Mesenchymal stem cell (in vitro differentiated cells and primary cell): ENCODE measurements at regions not wholly inside any gene's neighbourhood (a gene's known extent, or its start where the extent isn't known, plus 50 kb on each side); places are given as distances from the start of the nearest gene placed in this dataset.

Experiments used
- DNase-seq: peaks from one replicate; pipeline ENCODE4 v3.0.0-alpha.2; 2013
- H2AFZ ChIP-seq: one replicate; pipeline ENCODE4 v1.6.1; 2013; ENCODE audit warnings: low read depth, mild to moderate bottlenecking, control low read depth, inconsistent platforms, low read length, moderate library complexity
- H2AK5ac ChIP-seq: 2 replicates; pipeline ENCODE4 v1.6.1; 2013; ENCODE audit warnings: low read length, moderate library complexity, mild to moderate bottlenecking, inconsistent platforms; ENCODE audit not compliant: severe bottlenecking
- H2BK120ac ChIP-seq: one replicate; pipeline ENCODE4 v1.6.1; 2013; ENCODE audit warnings: low read depth, mild to moderate bottlenecking, inconsistent platforms, low read length, moderate library complexity
- H2BK12ac ChIP-seq, 2 experiments: one replicate each; pipeline ENCODE4 v1.6.1; 2013; ENCODE audit warnings: inconsistent platforms in 2 of 2, low read length in 2 of 2, mild to moderate bottlenecking in 2 of 2, moderate library complexity in 2 of 2, control low read depth in 1 of 2
- H2BK15ac ChIP-seq: one replicate; pipeline ENCODE4 v1.6.1; 2013; ENCODE audit warnings: mild to moderate bottlenecking, low read depth, inconsistent platforms; ENCODE audit not compliant: poor library complexity, severe bottlenecking
- H2BK5ac ChIP-seq: 2 replicates; pipeline ENCODE4 v1.6.1; 2013; ENCODE audit warnings: low read depth, mild to moderate bottlenecking, low read length, control low read depth, inconsistent platforms; ENCODE audit not compliant: poor library complexity, severe bottlenecking
- H3K14ac ChIP-seq, 2 experiments: one replicate each; pipeline ENCODE4 v1.6.1; 2013; ENCODE audit warnings: inconsistent platforms in 2 of 2, low read length in 2 of 2, control low read depth in 1 of 2, mild to moderate bottlenecking in 1 of 2, moderate library complexity in 1 of 2
- H3K18ac ChIP-seq, 2 experiments: one replicate each; pipeline ENCODE4 v1.6.1; 2013; ENCODE audit warnings: inconsistent platforms in 2 of 2, low read length in 2 of 2, control low read depth in 1 of 2, low read depth in 1 of 2, mild to moderate bottlenecking in 1 of 2
- H3K23ac ChIP-seq, 2 experiments: one replicate each; pipeline ENCODE4 v1.6.1; 2013; ENCODE audit warnings: inconsistent platforms in 2 of 2, low read length in 2 of 2, mild to moderate bottlenecking in 2 of 2, moderate library complexity in 2 of 2, control low read depth in 1 of 2
- H3K27ac ChIP-seq: 2 replicates; pipeline ENCODE4 v1.5.1; 2013; ENCODE audit warnings: mild to moderate bottlenecking, moderate library complexity, low read length, control low read depth, inconsistent platforms; ENCODE audit not compliant: poor library complexity, severe bottlenecking
- H3K27me3 ChIP-seq, 2 experiments: 2 replicates each; pipeline versions ENCODE4 v1.6.1 to v1.7.0; 2013; ENCODE audit warnings: low read length in 2 of 2, mild to moderate bottlenecking in 2 of 2, moderate library complexity in 2 of 2, control low read depth in 1 of 2, inconsistent platforms in 1 of 2; ENCODE audit not compliant: control insufficient read depth in 1 of 2, insufficient read depth in 1 of 2
- H3K36me3 ChIP-seq, 2 experiments: 2 replicates each; pipeline versions ENCODE4 v1.6.1 to v1.7.0; 2013; ENCODE audit warnings: low read length in 2 of 2, control low read depth in 1 of 2, inconsistent platforms in 1 of 2, low read depth in 1 of 2, mild to moderate bottlenecking in 1 of 2; ENCODE audit not compliant: insufficient read depth in 2 of 2, control insufficient read depth in 1 of 2
- H3K4ac ChIP-seq, 2 experiments: one replicate each; pipeline ENCODE4 v1.6.1; 2013; ENCODE audit warnings: inconsistent platforms in 2 of 2, low read length in 2 of 2, mild to moderate bottlenecking in 2 of 2, moderate library complexity in 2 of 2, control low read depth in 1 of 2, low read depth in 1 of 2
- H3K4me1 ChIP-seq: 2 replicates; pipeline ENCODE4 v1.6.1; 2013; ENCODE audit warnings: low read depth, low read length, control low read depth; ENCODE audit not compliant: control insufficient read depth, insufficient read depth
- H3K4me2 ChIP-seq: 2 replicates; pipeline ENCODE4 v1.6.1; 2013; ENCODE audit warnings: low read length, mild to moderate bottlenecking, inconsistent platforms; ENCODE audit not compliant: poor library complexity, severe bottlenecking
- H3K4me3 ChIP-seq, 2 experiments: 2 replicates each; pipeline versions ENCODE4 v1.5.1 to v1.7.0; 2013; ENCODE audit warnings: low read length in 2 of 2, mild to moderate bottlenecking in 2 of 2, control low read depth in 1 of 2, low read depth in 1 of 2; ENCODE audit not compliant: insufficient read depth in 1 of 2
- H3K79me1 ChIP-seq: replicated peaks from 2 replicates; pipeline ENCODE4 v1.6.1; 2013; ENCODE audit warnings: mild to moderate bottlenecking, control low read depth, low read length, inconsistent platforms; ENCODE audit not compliant: poor library complexity, severe bottlenecking
- H3K9ac ChIP-seq: 2 replicates; pipeline ENCODE4 v1.7.0; 2013; ENCODE audit warnings: mild to moderate bottlenecking, low read length, moderate library complexity
- H3K9me3 ChIP-seq: 2 replicates; pipeline ENCODE4 v1.7.0; 2013; ENCODE audit warnings: mild to moderate bottlenecking, low read length; ENCODE audit not compliant: control insufficient read depth
- H4K8ac ChIP-seq: one replicate; pipeline ENCODE4 v1.6.1; 2013; ENCODE audit warnings: inconsistent platforms, mild to moderate bottlenecking, low read length, moderate library complexity
- H4K91ac ChIP-seq: one replicate; pipeline ENCODE4 v1.6.1; 2013; ENCODE audit warnings: mild to moderate bottlenecking, low read length, inconsistent platforms
- WGBS: methylation state at CpG from one replicate; pipeline ENCODE4 v1.1.7; 2013; ENCODE audit warnings: mixed read lengths; 5-methylcytosine and 5-hydroxymethylcytosine counted together

DNA sequence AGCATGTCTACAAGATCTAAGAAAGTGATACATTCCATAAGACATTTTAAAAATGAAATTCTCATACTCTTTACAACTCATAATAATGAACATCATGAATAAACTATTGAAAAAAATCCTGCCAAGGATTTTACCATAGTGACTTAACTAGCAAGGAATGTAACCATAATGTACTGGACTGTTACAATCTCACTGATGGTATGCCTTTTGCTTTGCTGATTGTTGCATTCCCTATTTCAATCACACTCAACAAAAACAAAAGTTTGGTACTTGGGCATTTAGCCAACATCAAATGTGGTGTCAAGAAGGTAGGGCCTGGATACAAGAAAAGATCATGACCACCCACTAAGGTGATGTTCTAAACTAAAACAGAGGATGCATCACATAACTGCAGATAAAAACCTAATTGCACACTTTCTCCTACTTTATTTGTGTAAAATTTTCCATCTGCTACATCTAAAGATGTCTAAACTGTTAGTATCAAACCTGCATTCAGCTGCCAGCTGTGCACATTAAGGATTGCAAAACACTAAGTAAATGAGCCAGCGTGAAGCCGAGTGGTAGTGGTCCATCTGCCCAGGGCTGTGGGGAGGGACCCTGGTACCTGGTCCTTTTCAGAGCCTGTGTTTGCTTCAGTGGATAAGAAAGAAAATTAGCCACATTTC lies 564.4 kb downstream of the ZEB2 start:
- Histone ChIP-seq H3K9ac (no peak overlapping the region), H3K36me3 (no peaks in the 10 kb centered on the region), H3K23ac (no peak overlapping the region), H3K4me2 (peak overlapping the region; percentile 11), H3K4me3 (no peak overlapping the region), H3K9me3 (no peaks in the 10 kb centered on the region), H2AFZ (no peak overlapping the region), H2BK120ac (no peak overlapping the region), H2BK12ac (no peak overlapping the region), H3K14ac (no peak overlapping the region), H3K18ac (no peak overlapping the region), H2BK15ac (no peak overlapping the region), H3K27me3 (no peaks in the 10 kb centered on the region), H4K8ac (no peak overlapping the region), H4K91ac (no peak overlapping the region), H3K4ac (no peak overlapping the region), H2BK5ac (no peak overlapping the region), H3K4me1 (peaks cover 2% of the 10 kb centered on the region), H2AK5ac (peak overlapping the region; percentile 91), H3K79me1 (no peaks in the 10 kb centered on the region), H3K27ac (peak overlapping the region; percentile 73)
- WGBS = 83% methylated on average over 1 of the region's 2 CpGs
- DNase-seq = peak; percentile 30

DNA sequence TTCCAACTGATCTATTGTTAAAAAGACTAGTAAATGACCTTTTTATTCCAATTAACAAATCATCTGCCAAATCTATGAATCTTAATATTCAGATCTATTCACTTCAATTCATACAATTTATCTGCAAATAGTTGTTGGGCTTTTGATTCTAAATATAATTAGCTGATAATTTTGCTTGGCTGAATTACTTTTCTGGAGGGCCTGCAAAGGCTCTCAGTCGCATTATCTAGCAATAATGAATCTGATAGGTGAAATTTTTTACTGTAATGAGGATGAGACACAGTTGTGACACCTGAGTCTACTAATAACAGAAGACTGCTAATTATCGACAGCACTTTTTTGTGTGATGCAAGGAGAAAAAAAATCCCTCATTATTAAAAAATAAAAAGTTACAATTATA lies 565.1 kb downstream of the ZEB2 start:
- H4K8ac ChIP-seq = no peak overlapping the region
- H3K4me3 ChIP-seq = no peak overlapping the region
- H2AK5ac ChIP-seq = no peak overlapping the region
- peaks cover 2% of the 10 kb centered on the region for H3K4me1 ChIP-seq
- no peak overlapping the region for H4K91ac ChIP-seq
- H2AFZ ChIP-seq = no peak overlapping the region
- no peak overlapping the region for H2BK12ac ChIP-seq
- no peak overlapping the region for H2BK5ac ChIP-seq
- H3K9ac ChIP-seq = no peak overlapping the region
- H2BK15ac ChIP-seq = no peak overlapping the region
- H3K27ac ChIP-seq = no peak overlapping the region
- no peak overlapping the region for H3K23ac ChIP-seq
- H3K18ac ChIP-seq = no peak overlapping the region
- WGBS = no CpG with 5 or more reads among the region's 2 CpGs
- H3K4ac ChIP-seq = no peak overlapping the region
- no peaks in the 10 kb centered on the region for H3K27me3 ChIP-seq
- H3K4me2 ChIP-seq = no peak overlapping the region
- DNase-seq = no peak
- H3K14ac ChIP-seq = no peak overlapping the region
- no peak overlapping the region for H2BK120ac ChIP-seq
- H3K36me3 ChIP-seq = no peaks in the 10 kb centered on the region
- no peaks in the 10 kb centered on the region for H3K79me1 ChIP-seq
- H3K9me3 ChIP-seq = no peaks in the 10 kb centered on the region

DNA sequence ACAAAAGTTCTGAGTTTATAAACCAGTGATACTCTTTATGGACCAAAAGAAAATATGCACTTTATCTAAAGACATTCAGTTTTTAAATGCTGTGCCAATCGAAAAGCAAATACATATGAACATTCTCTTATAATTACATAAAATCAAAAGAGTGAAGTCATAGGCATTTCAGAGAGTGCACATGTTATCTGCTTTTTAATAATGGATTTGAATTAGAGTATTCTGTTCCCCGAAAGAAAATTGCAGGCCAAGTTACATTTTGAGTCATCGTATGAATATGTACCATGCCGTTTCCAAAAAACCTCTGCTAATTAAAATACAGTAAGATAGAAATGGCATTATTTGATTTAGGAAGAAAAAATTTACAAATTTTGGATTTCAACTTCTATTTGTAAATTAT lies 565.7 kb downstream of the ZEB2 start:
- no peak overlapping the region for H3K9ac ChIP-seq
- WGBS = 100% methylated on average over 1 of the region's 4 CpGs

GRCh38 chr2:143953451-143954030 lies 566.4 kb downstream of the ZEB2 start:
- WGBS = 83% methylated on average over 1 of the region's 2 CpGs

More for the DNA sequence above, 565.7 kb downstream of the ZEB2 start:
- Histone ChIP-seq H2AFZ (no peak overlapping the region), H3K14ac (no peak overlapping the region), H3K4me2 (no peak overlapping the region), H2AK5ac (no peak overlapping the region), H2BK15ac (no peak overlapping the region), H3K23ac (no peak overlapping the region), H2BK120ac (no peak overlapping the region), H2BK5ac (no peak overlapping the region), H3K36me3 (no peaks in the 10 kb centered on the region), H4K91ac (no peak overlapping the region), H4K8ac (no peak overlapping the region), H3K27ac (no peak overlapping the region), H3K4me1 (peaks cover 2% of the 10 kb centered on the region), H3K9me3 (no peaks in the 10 kb centered on the region), H3K4me3 (no peak overlapping the region), H3K18ac (no peak overlapping the region), H3K4ac (no peak overlapping the region), H3K27me3 (no peaks in the 10 kb centered on the region), H2BK12ac (no peak overlapping the region), H3K79me1 (no peaks in the 10 kb centered on the region)
- no peak for DNase-seq

More at GRCh38 chr2:143953451-143954030, 566.4 kb downstream of the ZEB2 start:
- Histone ChIP-seq H2BK15ac (no peak overlapping the region), H3K18ac (no peak overlapping the region), H3K4me3 (no peak overlapping the region), H2BK5ac (no peak overlapping the region), H3K4me2 (no peak overlapping the region), H3K4ac (no peak overlapping the region), H3K27ac (no peak overlapping the region), H2BK12ac (no peak overlapping the region), H3K14ac (no peak overlapping the region), H2AFZ (no peak overlapping the region), H2BK120ac (no peak overlapping the region), H3K9me3 (no peaks in the 10 kb centered on the region), H3K27me3 (no peaks in the 10 kb centered on the region), H3K79me1 (no peaks in the 10 kb centered on the region), H3K4me1 (peaks cover 2% of the 10 kb centered on the region), H2AK5ac (no peak overlapping the region), H3K9ac (no peak overlapping the region), H4K91ac (no peak overlapping the region), H3K23ac (no peak overlapping the region), H4K8ac (no peak overlapping the region), H3K36me3 (no peaks in the 10 kb centered on the region)
- DNase-seq = peak; percentile 3
